DND-41 (cell line): ENCODE measurements at regions not wholly inside any gene's neighbourhood (a gene's known extent, or its start where the extent isn't known, plus 50 kb on each side); places are given as distances from the start of the nearest gene placed in this dataset.
"Not testable (repeated sequence)": the region's sequence is repeated elsewhere in the genome, so short reads cannot be mapped to it uniquely, and the experiment has no call there.

Experiments
- ATAC-seq: fragments of 200-7000 bp; cut with Tn5 transposase; 3 replicates; pipeline ENCODE4 v1.9.1; 2021; ENCODE audit warnings: low read depth; ENCODE audit not compliant: insufficient read depth
- DNase-seq: peaks from one replicate; pipeline ENCODE4 v3.0.0-alpha.2; 2020
- H2AFZ ChIP-seq: 2 replicates; pipeline ENCODE4 v1.6.0; 2012; ENCODE audit warnings: low read depth, low read length
- H3K27ac ChIP-seq: 2 replicates; pipeline ENCODE4 v1.5.1; 2012; ENCODE audit warnings: low read length, inconsistent platforms
- H3K27me3 ChIP-seq: fragments of 200-600 bp; sonication (generic); 2 replicates; pipeline ENCODE4 v1.6.0; 2012; ENCODE audit warnings: low read length, mild to moderate bottlenecking, inconsistent platforms; ENCODE audit not compliant: insufficient read depth, poor library complexity
- H3K36me3 ChIP-seq: 2 replicates; pipeline ENCODE4 v1.5.1; 2012; ENCODE audit warnings: low read length, inconsistent platforms; ENCODE audit not compliant: insufficient read depth
- H3K4me1 ChIP-seq: 2 replicates; pipeline ENCODE4 v1.5.1; 2012; ENCODE audit warnings: mild to moderate bottlenecking, low read length; ENCODE audit not compliant: insufficient read depth
- H3K4me2 ChIP-seq: 2 replicates; pipeline ENCODE4 v1.6.0; 2012; ENCODE audit warnings: mild to moderate bottlenecking, moderate library complexity, low read length, inconsistent platforms; ENCODE audit not compliant: insufficient read depth
- H3K4me3 ChIP-seq, 2 experiments: fragments of 200-600 bp in 1 of 2; shearing (Covaris generic) in 1 of 2; 2 replicates each; pipeline ENCODE4 v1.5.1; 2012 to 2016; ENCODE audit warnings: inconsistent platforms in 2 of 2, low read length in 2 of 2, mild to moderate bottlenecking in 2 of 2, low read depth in 1 of 2, moderate library complexity in 1 of 2
- H3K79me2 ChIP-seq: 2 replicates; pipeline ENCODE4 v1.6.0; 2012; ENCODE audit warnings: low read length, inconsistent platforms; ENCODE audit not compliant: insufficient read depth
- H3K9ac ChIP-seq: 2 replicates; pipeline ENCODE4 v1.6.0; 2012; ENCODE audit warnings: low read depth, mild to moderate bottlenecking, inconsistent platforms, low read length, moderate library complexity
- H3K9me3 ChIP-seq: 2 replicates; pipeline ENCODE4 v1.5.1; 2012; ENCODE audit warnings: low read length, moderate library complexity, mild to moderate bottlenecking, inconsistent platforms; ENCODE audit not compliant: insufficient read depth, severe bottlenecking
- H4K20me1 ChIP-seq: 2 replicates; pipeline ENCODE4 v1.6.0; 2012; ENCODE audit warnings: low read length; ENCODE audit not compliant: insufficient read depth

- not testable (repeated sequence) for H3K27me3 ChIP-seq, H3K27ac ChIP-seq, H3K79me2 ChIP-seq, H3K4me3 ChIP-seq, ATAC-seq, DNase-seq, H3K4me1 ChIP-seq, H3K9me3 ChIP-seq, H2AFZ ChIP-seq, H3K9ac ChIP-seq, H4K20me1 ChIP-seq, H3K36me3 ChIP-seq, H3K4me2 ChIP-seq
These were observed 2777.4 kb upstream of the TPTE start for GRCh38 chr21:7743940-7744339.

- not testable (repeated sequence) for DNase-seq, H3K4me3 ChIP-seq, H3K27me3 ChIP-seq, H3K9me3 ChIP-seq, H3K9ac ChIP-seq, H3K36me3 ChIP-seq, H3K79me2 ChIP-seq, H4K20me1 ChIP-seq, H3K4me2 ChIP-seq, H3K4me1 ChIP-seq, H3K27ac ChIP-seq, H2AFZ ChIP-seq
- peak; percentile 99 for ATAC-seq
These were observed 2776.8 kb upstream of the TPTE start for GRCh38 chr21:7744406-7745099.

- not testable (repeated sequence) for H4K20me1 ChIP-seq, H2AFZ ChIP-seq, H3K4me1 ChIP-seq, H3K9ac ChIP-seq, H3K27ac ChIP-seq, H3K9me3 ChIP-seq, H3K27me3 ChIP-seq, H3K4me2 ChIP-seq, H3K79me2 ChIP-seq, H3K36me3 ChIP-seq, H3K4me3 ChIP-seq, DNase-seq
- peak; percentile 75 for ATAC-seq
These were observed 2776.3 kb upstream of the TPTE start for GRCh38 chr21:7745100-7745450.

- not testable (repeated sequence) for H3K27me3 ChIP-seq, H3K9ac ChIP-seq, H3K4me1 ChIP-seq, H4K20me1 ChIP-seq, DNase-seq, H3K9me3 ChIP-seq, ATAC-seq, H3K79me2 ChIP-seq, H3K4me3 ChIP-seq, H3K4me2 ChIP-seq, H2AFZ ChIP-seq, H3K27ac ChIP-seq, H3K36me3 ChIP-seq
These were observed 2773.4 kb upstream of the TPTE start for GRCh38 chr21:7747964-7748363.

GRCh38 chr21:7752611-7753010 is 2768.8 kb upstream of the TPTE start:
- ATAC-seq, H3K9ac ChIP-seq, H3K36me3 ChIP-seq, H3K4me3 ChIP-seq, H3K9me3 ChIP-seq, H2AFZ ChIP-seq, H3K4me2 ChIP-seq, H3K4me1 ChIP-seq, DNase-seq, H3K79me2 ChIP-seq, H3K27me3 ChIP-seq, H3K27ac ChIP-seq, H4K20me1 ChIP-seq: not testable (repeated sequence)

GRCh38 chr21:7753380-7753877 is 2768.0 kb upstream of the TPTE start:
- H3K79me2 ChIP-seq, H3K4me1 ChIP-seq, H3K9me3 ChIP-seq, H3K36me3 ChIP-seq, DNase-seq, H3K27ac ChIP-seq, H3K4me2 ChIP-seq, H3K4me3 ChIP-seq, H2AFZ ChIP-seq, H4K20me1 ChIP-seq, H3K9ac ChIP-seq, H3K27me3 ChIP-seq: not testable (repeated sequence)
- ATAC-seq, result 0 out of 3 replicates have a peak, but pooled peaks have one; percentile 39

GRCh38 chr21:7769985-7770384 is 2751.4 kb upstream of the TPTE start:
- H3K36me3 ChIP-seq, H3K27ac ChIP-seq, H3K9ac ChIP-seq, H3K4me3 ChIP-seq, H3K4me2 ChIP-seq, DNase-seq, H4K20me1 ChIP-seq, H3K79me2 ChIP-seq, H3K27me3 ChIP-seq, H3K4me1 ChIP-seq, H2AFZ ChIP-seq, ATAC-seq, H3K9me3 ChIP-seq: not testable (repeated sequence)

- not testable (repeated sequence) for H3K36me3 ChIP-seq, H3K9ac ChIP-seq, H3K4me2 ChIP-seq, H3K27me3 ChIP-seq, H4K20me1 ChIP-seq, H3K4me1 ChIP-seq, H3K4me3 ChIP-seq, H3K27ac ChIP-seq, H3K79me2 ChIP-seq, ATAC-seq, H3K9me3 ChIP-seq, H2AFZ ChIP-seq, DNase-seq
These were observed 2747.2 kb upstream of the TPTE start for GRCh38 chr21:7774219-7774618.
